Type B pancreatic cell (in vitro differentiated cells): ENCODE measurements at regions not wholly inside any gene's neighbourhood (a gene's known extent, or its start where the extent isn't known, plus 50 kb on each side); places are given as distances from the start of the nearest gene placed in this dataset.

ENCODE experiments used
- DNase-seq: peaks from one replicate; pipeline ENCODE4 v3.0.0; 2021; ENCODE audit warnings: mixed read lengths; ENCODE audit not compliant: unreplicated experiment; ENCODE audit errors: extremely low spot score
- H3K27ac Mint-ChIP-seq: 2 replicates; pipeline ENCODE4 v1.8.0; 2021; ENCODE audit warnings: mild to moderate bottlenecking, mixed read lengths
- H3K27me3 Mint-ChIP-seq: 2 replicates; pipeline ENCODE4 v1.8.0; 2021; ENCODE audit warnings: mixed read lengths
- H3K36me3 Mint-ChIP-seq: 2 replicates; pipeline ENCODE4 v1.8.0; 2021; ENCODE audit warnings: mixed read lengths
- H3K4me1 Mint-ChIP-seq: one replicate; pipeline ENCODE4 v1.8.0; 2021; ENCODE audit warnings: mixed read lengths; ENCODE audit not compliant: unreplicated experiment
- H3K4me3 Mint-ChIP-seq: 2 replicates; pipeline ENCODE4 v1.8.0; 2021; ENCODE audit warnings: mild to moderate bottlenecking, mixed read lengths
- H3K9me3 Mint-ChIP-seq: 2 replicates; pipeline ENCODE4 v1.8.0; 2021; ENCODE audit warnings: mixed read lengths
- TF ChIP-seq, protein P1 (sequence below): fragments of 200-600 bp; sonication (generic); conservative IDR thresholded peaks from 2 replicates; pipeline ENCODE4 v1.5.0; 2021; ENCODE audit warnings: antibody characterized with exemption, mild to moderate bottlenecking

DNA sequence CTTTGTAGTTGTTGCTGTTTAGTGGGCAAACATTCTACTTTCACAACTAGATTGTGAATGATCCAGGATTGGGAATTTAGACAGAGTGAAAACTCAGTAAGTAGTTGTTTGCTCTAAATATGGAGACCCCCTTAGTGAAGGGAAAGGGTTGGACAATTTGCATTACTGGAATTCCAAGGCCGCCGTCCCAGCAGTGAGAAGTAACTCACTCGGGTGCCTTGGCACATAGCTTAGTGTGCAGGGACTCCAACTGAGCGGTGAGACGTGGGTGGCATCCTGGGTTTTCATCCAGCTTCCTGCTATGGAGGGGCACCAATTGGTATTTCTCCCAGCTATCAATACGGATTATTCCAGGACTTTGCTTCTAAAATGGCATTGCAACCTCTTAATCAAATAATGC, 69.7 kb upstream of the FCN1 start:
- TF ChIP-seq, protein P1, sequence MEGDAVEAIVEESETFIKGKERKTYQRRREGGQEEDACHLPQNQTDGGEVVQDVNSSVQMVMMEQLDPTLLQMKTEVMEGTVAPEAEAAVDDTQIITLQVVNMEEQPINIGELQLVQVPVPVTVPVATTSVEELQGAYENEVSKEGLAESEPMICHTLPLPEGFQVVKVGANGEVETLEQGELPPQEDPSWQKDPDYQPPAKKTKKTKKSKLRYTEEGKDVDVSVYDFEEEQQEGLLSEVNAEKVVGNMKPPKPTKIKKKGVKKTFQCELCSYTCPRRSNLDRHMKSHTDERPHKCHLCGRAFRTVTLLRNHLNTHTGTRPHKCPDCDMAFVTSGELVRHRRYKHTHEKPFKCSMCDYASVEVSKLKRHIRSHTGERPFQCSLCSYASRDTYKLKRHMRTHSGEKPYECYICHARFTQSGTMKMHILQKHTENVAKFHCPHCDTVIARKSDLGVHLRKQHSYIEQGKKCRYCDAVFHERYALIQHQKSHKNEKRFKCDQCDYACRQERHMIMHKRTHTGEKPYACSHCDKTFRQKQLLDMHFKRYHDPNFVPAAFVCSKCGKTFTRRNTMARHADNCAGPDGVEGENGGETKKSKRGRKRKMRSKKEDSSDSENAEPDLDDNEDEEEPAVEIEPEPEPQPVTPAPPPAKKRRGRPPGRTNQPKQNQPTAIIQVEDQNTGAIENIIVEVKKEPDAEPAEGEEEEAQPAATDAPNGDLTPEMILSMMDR = no peak
- no peak overlapping the region for H3K27ac Mint-ChIP-seq
- no peaks in the 10 kb centered on the region for H3K9me3 Mint-ChIP-seq
- no peaks in the 10 kb centered on the region for H3K4me1 Mint-ChIP-seq
- no peak for DNase-seq
- no peak overlapping the region for H3K4me3 Mint-ChIP-seq
- no peaks in the 10 kb centered on the region for H3K36me3 Mint-ChIP-seq
- H3K27me3 Mint-ChIP-seq = peaks cover 13% of the 10 kb centered on the region

DNA sequence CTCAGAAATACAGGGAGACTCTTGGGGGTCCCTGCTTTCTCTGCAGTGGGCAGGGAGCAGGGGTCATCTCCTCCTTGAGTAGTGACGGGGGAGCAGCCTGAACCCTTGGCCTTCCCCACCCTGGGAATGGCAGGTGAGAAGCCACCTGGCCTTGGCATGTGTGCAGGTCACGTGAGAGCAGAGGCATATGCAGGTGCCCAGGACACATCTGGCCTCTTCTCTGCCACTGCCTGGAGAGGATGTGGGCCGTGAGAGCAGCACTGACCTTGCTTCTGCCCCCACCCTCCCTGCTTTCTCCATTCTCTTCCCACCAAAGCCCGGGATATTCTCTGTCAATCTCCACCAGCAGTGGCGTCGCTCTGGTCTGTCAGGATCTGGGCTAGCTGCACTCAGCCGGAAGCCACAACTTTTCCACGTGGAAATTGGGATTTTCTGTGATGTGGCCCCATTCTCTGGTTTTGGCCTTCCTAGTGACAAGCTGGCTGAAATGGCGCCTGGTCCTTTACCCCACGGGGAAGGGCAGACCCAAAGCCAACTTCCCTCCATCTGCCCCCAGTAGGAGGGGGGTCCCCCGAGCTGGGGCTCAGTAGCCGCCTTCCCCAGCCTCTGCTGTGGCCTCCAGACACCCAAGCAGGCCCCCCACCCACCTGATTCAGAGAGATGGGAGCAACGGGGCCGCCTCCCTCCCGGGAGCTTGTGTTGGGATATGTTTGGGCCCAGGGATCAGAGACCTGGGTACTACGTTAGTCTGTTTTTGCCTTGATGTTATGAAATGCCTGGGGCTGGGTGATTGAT, 70.4 kb upstream of the FCN1 start:
- no peak for DNase-seq
- Mint-ChIP-seq H3K9me3 (no peaks in the 10 kb centered on the region), H3K4me1 (no peaks in the 10 kb centered on the region), H3K27me3 (peaks cover 13% of the 10 kb centered on the region), H3K27ac (no peak overlapping the region), H3K4me3 (no peak overlapping the region), H3K36me3 (no peaks in the 10 kb centered on the region)
- TF ChIP-seq, protein P1 = no peak

DNA sequence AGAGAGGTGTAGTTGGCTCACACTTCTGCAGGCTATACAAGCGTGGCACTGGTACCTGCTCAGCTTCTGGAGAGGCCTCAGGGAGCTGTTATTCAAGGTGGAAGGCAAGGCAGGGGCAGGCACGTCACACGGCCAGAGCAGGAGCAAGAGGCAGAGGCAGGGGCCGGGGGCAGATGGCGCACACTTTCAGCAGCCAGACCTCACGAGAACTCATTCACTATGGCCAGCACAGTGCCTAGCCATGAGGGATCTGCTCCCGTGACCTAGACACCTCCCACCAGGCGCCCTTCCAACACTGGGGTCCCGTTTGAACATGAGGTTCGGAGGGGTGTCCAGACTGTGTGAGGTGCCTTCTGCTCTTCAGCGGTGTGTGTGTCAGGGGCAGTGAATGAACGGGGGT, 71.0 kb upstream of the FCN1 start:
- no peaks in the 10 kb centered on the region for H3K9me3 Mint-ChIP-seq
- TF ChIP-seq, protein P1 = no peak
- DNase-seq = no peak
- H3K27me3 Mint-ChIP-seq = peaks cover 9% of the 10 kb centered on the region
- H3K4me1 Mint-ChIP-seq = no peaks in the 10 kb centered on the region
- H3K36me3 Mint-ChIP-seq = no peaks in the 10 kb centered on the region
- H3K4me3 Mint-ChIP-seq = no peak overlapping the region
- no peak overlapping the region for H3K27ac Mint-ChIP-seq

DNA sequence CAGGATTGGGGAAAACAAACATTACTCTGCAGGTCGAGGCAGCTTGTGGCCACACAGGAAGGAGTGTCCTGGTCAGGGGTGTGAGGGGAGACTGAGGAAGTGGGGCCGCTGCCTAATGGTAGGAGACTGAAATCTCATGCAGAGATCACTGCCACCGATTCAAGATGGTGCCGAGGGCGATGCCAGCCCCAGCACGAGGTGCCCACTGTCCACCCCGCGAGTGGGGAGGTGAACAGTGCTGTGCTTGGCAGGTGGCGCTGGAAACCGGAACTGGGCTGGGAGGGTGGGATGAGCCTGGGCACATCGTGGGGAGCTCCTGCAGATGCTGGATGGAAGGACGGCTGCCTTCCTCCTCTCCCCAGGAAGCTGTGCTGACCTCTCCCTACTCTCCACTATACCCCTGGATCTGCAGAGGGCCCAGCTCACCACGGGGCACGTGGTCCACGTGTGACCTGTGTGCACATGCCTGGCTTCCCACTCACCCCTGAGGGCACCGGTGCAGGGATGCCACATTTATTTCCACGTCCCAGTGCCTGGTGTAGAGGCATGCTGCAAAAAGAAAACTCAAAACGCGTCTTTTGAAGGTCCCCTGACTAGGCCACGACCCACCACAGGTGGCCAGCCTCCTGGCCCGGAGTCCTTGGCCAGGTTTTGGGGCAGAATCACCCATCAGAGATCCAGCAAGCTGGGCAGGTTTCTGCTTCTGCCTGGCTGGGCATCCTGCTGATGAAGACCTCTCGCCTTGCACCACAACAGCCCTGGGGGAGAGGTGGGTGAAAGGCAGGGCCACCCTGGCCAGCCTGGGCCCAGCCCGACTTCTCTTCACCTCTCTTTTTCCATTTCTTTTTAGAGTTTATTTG, 71.7 kb upstream of the FCN1 start:
- H3K9me3 Mint-ChIP-seq = no peaks in the 10 kb centered on the region
- H3K4me1 Mint-ChIP-seq = no peaks in the 10 kb centered on the region
- TF ChIP-seq, protein P1 = no peak
- no peak overlapping the region for H3K4me3 Mint-ChIP-seq
- no peak overlapping the region for H3K27ac Mint-ChIP-seq
- no peak for DNase-seq
- no peaks in the 10 kb centered on the region for H3K36me3 Mint-ChIP-seq
- H3K27me3 Mint-ChIP-seq = peaks cover 8% of the 10 kb centered on the region

DNA sequence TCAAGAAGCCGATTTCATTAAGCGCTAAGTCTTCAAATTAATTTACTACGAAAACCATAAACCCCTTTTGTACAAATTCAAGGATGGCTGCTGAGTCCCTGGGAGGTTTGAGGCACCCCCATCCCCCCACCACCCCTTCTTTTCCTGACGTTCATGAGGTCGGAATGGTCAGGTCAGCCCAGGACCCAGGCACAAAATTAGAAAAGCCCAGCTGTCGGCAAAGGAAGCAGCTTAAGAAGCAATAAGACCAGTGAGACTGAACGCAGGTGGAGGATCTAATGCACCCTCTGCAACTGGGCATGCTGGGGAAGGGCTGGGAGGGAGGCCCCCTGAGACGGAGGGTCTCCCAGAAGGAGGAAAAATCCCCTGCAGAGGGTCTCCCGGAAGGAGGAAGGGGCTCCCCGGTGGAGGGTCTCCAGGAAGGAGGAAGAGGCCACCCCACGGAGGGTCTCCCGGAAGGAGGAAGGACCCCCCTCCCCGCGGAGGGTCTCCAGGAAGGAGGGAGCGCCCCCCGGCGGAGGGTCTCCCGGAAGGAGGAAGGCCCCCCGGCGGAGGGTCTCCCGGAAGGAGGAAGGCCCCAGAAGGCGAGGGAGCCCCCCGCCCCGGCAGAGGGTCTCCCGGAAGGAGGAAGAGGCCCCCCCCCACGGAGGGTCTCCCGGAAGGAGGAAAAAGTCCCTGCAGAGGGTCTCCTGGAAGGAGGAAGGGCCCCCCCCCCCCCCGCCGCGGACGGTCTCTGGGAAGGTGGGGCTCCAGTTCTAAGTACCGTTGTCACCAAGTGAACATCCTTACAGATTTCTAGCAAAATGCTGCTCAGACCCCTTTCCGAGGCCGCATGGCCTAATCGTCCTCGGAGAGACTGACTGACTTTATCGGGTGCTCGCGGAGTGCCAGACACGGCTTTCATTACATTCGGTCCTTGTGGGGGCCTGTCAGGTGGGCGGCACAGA, 74.4 kb upstream of the FCN1 start:
- Mint-ChIP-seq H3K27ac (no peak overlapping the region), H3K27me3 (peaks cover 16% of the 10 kb centered on the region), H3K9me3 (no peaks in the 10 kb centered on the region), H3K4me3 (no peak overlapping the region), H3K36me3 (no peaks in the 10 kb centered on the region), H3K4me1 (no peaks in the 10 kb centered on the region)
- TF ChIP-seq, protein P1 = no peak
- DNase-seq = no peak
